PC-9 (cell line): ENCODE measurements at regions not wholly inside any gene's neighbourhood (a gene's known extent, or its start where the extent isn't known, plus 50 kb on each side); places are given as distances from the start of the nearest gene placed in this dataset.

ENCODE experiments used
- EZH2 ChIP-seq: fragments of 200-600 bp; sonication (generic); IDR thresholded peaks from 2 replicates; pipeline ENCODE4 v1.8.0; 2017; ENCODE audit warnings: antibody characterized with exemption, low read depth
- TF ChIP-seq, protein P1 (sequence below): fragments of 200-600 bp; sonication (generic); conservative IDR thresholded peaks from 2 replicates; pipeline ENCODE4 v1.6.1; 2017; ENCODE audit warnings: mixed run types, antibody characterized with exemption, mild to moderate bottlenecking, moderate library complexity

GRCh38 chr10:6738112-6738768, 158.2 kb upstream of the PRKCQ start:
- TF ChIP-seq, protein P1, sequence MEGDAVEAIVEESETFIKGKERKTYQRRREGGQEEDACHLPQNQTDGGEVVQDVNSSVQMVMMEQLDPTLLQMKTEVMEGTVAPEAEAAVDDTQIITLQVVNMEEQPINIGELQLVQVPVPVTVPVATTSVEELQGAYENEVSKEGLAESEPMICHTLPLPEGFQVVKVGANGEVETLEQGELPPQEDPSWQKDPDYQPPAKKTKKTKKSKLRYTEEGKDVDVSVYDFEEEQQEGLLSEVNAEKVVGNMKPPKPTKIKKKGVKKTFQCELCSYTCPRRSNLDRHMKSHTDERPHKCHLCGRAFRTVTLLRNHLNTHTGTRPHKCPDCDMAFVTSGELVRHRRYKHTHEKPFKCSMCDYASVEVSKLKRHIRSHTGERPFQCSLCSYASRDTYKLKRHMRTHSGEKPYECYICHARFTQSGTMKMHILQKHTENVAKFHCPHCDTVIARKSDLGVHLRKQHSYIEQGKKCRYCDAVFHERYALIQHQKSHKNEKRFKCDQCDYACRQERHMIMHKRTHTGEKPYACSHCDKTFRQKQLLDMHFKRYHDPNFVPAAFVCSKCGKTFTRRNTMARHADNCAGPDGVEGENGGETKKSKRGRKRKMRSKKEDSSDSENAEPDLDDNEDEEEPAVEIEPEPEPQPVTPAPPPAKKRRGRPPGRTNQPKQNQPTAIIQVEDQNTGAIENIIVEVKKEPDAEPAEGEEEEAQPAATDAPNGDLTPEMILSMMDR, result no peak
- no peak for TF ChIP-seq EZH2
